ENCODE measurements at regions not wholly inside any gene's neighbourhood (a gene's known extent, or its start where the extent isn't known, plus 50 kb on each side); places are given as distances from the start of the nearest gene placed in this dataset.

GRCh38 chr4:66837279-66837922 is 707.9 kb downstream of the CENPC start:
- dilution Hi-C loops (cut with MboI; ENCODE audit: extremely low pct_ligation_motif_present, low sequenced_read_pairs), result no loop called here

DNA sequence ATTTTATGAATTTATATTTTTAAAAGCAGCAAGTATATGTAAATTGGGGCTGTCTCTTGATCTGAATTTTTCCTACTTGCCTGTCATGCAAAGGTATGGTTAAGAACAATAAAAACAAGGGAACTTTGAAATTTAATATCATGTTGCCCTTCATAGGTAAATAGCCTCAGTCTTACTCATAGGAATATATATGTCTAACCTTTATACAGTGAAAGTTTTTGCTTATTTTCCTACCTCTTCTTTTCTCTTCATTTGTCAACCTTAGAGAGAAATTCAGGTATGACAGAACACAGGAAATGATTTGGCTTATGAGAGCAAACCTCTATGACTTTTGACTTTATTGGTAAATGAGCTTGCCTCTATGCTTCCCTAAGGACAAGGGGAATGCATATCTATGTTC is 716.0 kb downstream of the CENPC start:
- no peak for DNase-seq (ENCODE audit: low read depth, low spot score)
- H3K4me2 ChIP-seq (ENCODE audit: control insufficient read depth, extremely low read depth, insufficient read depth, low read depth, low read length), result no peak overlapping the region
- H3K9me3 ChIP-seq (ENCODE audit: control insufficient read depth, low read depth, low read length), result no peaks in the 10 kb centered on the region
- no peak for FAIRE-seq
- H3K9me1 ChIP-seq (ENCODE audit: control insufficient read depth, extremely low read depth, insufficient read depth, low read length), result no peaks in the 10 kb centered on the region
- H2AFZ ChIP-seq (ENCODE audit: control insufficient read depth, low read length), result no peak overlapping the region
- dilution Hi-C loops (cut with MboI; ENCODE audit: extremely low pct_ligation_motif_present, low sequenced_read_pairs), result no loop called here
- no peaks in the 10 kb centered on the region for H3K27me3 ChIP-seq (ENCODE audit: control insufficient read depth, extremely low read depth, insufficient read depth, low read length)
- no peak overlapping the region for H3K9ac ChIP-seq (ENCODE audit: control insufficient read depth, extremely low read depth, insufficient read depth, low read length)
- H3K27ac ChIP-seq (ENCODE audit: control insufficient read depth, insufficient read depth, low read length), result no peak overlapping the region
- H3K79me2 ChIP-seq (ENCODE audit: control insufficient read depth, insufficient read depth, low read length), result no peaks in the 10 kb centered on the region
- H3K4me3 ChIP-seq (ENCODE audit: control insufficient read depth in 2 of 3, extremely low read depth in 1 of 3, insufficient read depth in 2 of 3, low read depth in 1 of 3, low read length in 3 of 3), result no peak overlapping the region
- no peaks in the 10 kb centered on the region for H3K4me1 ChIP-seq (ENCODE audit: control insufficient read depth, extremely low read depth, insufficient read depth, low read length)
- H3K36me3 ChIP-seq (ENCODE audit: control insufficient read depth in 2 of 2, extremely low read depth in 1 of 2, insufficient read depth in 2 of 2, low read length in 2 of 2), result no peaks in the 10 kb centered on the region
- no peak for TF ChIP-seq EZH2 (IDR thresholded peaks at IDR 0.05; ENCODE audit: low read length)
- TF ChIP-seq, protein P1, sequence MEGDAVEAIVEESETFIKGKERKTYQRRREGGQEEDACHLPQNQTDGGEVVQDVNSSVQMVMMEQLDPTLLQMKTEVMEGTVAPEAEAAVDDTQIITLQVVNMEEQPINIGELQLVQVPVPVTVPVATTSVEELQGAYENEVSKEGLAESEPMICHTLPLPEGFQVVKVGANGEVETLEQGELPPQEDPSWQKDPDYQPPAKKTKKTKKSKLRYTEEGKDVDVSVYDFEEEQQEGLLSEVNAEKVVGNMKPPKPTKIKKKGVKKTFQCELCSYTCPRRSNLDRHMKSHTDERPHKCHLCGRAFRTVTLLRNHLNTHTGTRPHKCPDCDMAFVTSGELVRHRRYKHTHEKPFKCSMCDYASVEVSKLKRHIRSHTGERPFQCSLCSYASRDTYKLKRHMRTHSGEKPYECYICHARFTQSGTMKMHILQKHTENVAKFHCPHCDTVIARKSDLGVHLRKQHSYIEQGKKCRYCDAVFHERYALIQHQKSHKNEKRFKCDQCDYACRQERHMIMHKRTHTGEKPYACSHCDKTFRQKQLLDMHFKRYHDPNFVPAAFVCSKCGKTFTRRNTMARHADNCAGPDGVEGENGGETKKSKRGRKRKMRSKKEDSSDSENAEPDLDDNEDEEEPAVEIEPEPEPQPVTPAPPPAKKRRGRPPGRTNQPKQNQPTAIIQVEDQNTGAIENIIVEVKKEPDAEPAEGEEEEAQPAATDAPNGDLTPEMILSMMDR (optimal IDR thresholded peaks at IDR 0.05 in 1 of 3, IDR thresholded peaks at IDR 0.05 in 1 of 3, conservative IDR thresholded peaks at IDR 0.05 in 1 of 3; ENCODE audit: extremely low read depth in 1 of 3, insufficient read depth in 2 of 3, low read length in 3 of 3), result no peak
- H4K20me1 ChIP-seq (ENCODE audit: control insufficient read depth, extremely low read depth, insufficient read depth, low read length), result no peaks in the 10 kb centered on the region

More at GRCh38 chr4:66837279-66837922, 707.9 kb downstream of the CENPC start:
- FAIRE-seq (no peak), DNase-seq (ENCODE audit: low read depth, low spot score) (no peak)
- Histone ChIP-seq H3K4me1 (ENCODE audit: control insufficient read depth, extremely low read depth, insufficient read depth, low read length) (no peaks in the 10 kb centered on the region), H3K27ac (ENCODE audit: control insufficient read depth, insufficient read depth, low read length) (no peak overlapping the region), H3K4me2 (ENCODE audit: control insufficient read depth, extremely low read depth, insufficient read depth, low read depth, low read length) (no peak overlapping the region), H3K9ac (ENCODE audit: control insufficient read depth, extremely low read depth, insufficient read depth, low read length) (no peak overlapping the region), H3K27me3 (ENCODE audit: control insufficient read depth, extremely low read depth, insufficient read depth, low read length) (no peaks in the 10 kb centered on the region), H4K20me1 (ENCODE audit: control insufficient read depth, extremely low read depth, insufficient read depth, low read length) (no peaks in the 10 kb centered on the region), H2AFZ (ENCODE audit: control insufficient read depth, low read length) (no peak overlapping the region), H3K9me3 (ENCODE audit: control insufficient read depth, low read depth, low read length) (no peaks in the 10 kb centered on the region), H3K79me2 (ENCODE audit: control insufficient read depth, insufficient read depth, low read length) (no peaks in the 10 kb centered on the region), H3K4me3 (ENCODE audit: control insufficient read depth in 2 of 3, extremely low read depth in 1 of 3, insufficient read depth in 2 of 3, low read depth in 1 of 3, low read length in 3 of 3) (no peak overlapping the region), H3K9me1 (ENCODE audit: control insufficient read depth, extremely low read depth, insufficient read depth, low read length) (no peaks in the 10 kb centered on the region), H3K36me3 (ENCODE audit: control insufficient read depth in 2 of 2, extremely low read depth in 1 of 2, insufficient read depth in 2 of 2, low read length in 2 of 2) (no peaks in the 10 kb centered on the region)
- no peak for TF ChIP-seq EZH2 (IDR thresholded peaks at IDR 0.05; ENCODE audit: low read length)
- TF ChIP-seq, protein P1 (optimal IDR thresholded peaks at IDR 0.05 in 1 of 3, IDR thresholded peaks at IDR 0.05 in 1 of 3, conservative IDR thresholded peaks at IDR 0.05 in 1 of 3; ENCODE audit: extremely low read depth in 1 of 3, insufficient read depth in 2 of 3, low read length in 3 of 3), result no peak

All from keratinocyte (primary cell).